ENCODE measurements at regions not wholly inside any gene's neighbourhood (a gene's known extent, or its start where the extent isn't known, plus 50 kb on each side); places are given as distances from the start of the nearest gene placed in this dataset.

DNA sequence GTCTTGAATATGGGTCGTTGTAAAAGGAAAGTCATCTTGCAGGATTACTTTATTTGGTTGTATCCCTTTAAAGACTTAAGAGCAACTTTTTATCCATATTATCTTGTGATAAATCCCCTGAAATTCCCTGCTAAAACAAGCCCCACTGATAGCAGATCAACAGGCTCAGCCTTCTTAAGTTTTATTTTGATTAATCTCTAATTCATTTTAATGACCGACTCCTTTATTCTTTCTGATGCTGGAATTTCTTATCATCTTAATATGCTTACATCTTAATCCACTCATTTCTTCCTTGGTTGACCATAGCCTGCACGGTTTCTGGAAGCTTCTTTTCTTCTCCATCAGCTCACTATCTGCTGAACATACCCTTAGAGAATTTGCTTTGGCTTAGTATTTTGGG lies 188.5 kb upstream of the CCDC68 start:
- Histone ChIP-seq H3K27me3 (ENCODE audit: control insufficient read depth in 2 of 2, insufficient read depth in 2 of 2, low read length in 2 of 2) (no peaks in the 10 kb centered on the region), H2AFZ (ENCODE audit: insufficient read depth, low read depth, low read length, poor library complexity, severe bottlenecking) (no peak overlapping the region), H3K4me2 (replicated peaks; ENCODE audit: extremely low read depth, low read length, poor library complexity, severe bottlenecking) (no peak overlapping the region), H3K4me3 (replicated peaks in 1 of 3; ENCODE audit: low read depth in 2 of 3, low read length in 3 of 3) (no peak overlapping the region), H3K9me3 (replicated peaks in 1 of 2; ENCODE audit: control insufficient read depth in 1 of 2, insufficient read depth in 1 of 2, low read length in 2 of 2) (peaks cover 0 to 4% of the 10 kb centered on the region in 2 donors), H4K20me1 (ENCODE audit: insufficient read depth, low read length) (no peaks in the 10 kb centered on the region), H3K36me3 (replicated peaks in 1 of 2; ENCODE audit: control insufficient read depth in 1 of 2, insufficient read depth in 2 of 2, low read length in 2 of 2) (no peaks in the 10 kb centered on the region), H3K4me1 (ENCODE audit: control insufficient read depth in 1 of 2, insufficient read depth in 2 of 2, low read length in 2 of 2) (no peaks in the 10 kb centered on the region), H3K27ac (ENCODE audit: low read depth in 1 of 2, low read length in 2 of 2) (no peak overlapping the region), H3K9ac (ENCODE audit: insufficient read depth, low read length, poor library complexity, severe bottlenecking) (no peak overlapping the region), H3K79me2 (ENCODE audit: insufficient read depth, low read length) (no peaks in the 10 kb centered on the region)
- no CpG with 5 or more reads among the region's 3 CpGs for WGBS (ENCODE audit: insufficient coverage)
- intact Hi-C loops (cut with micrococcal nuclease), result no loop called here
- Mint-ChIP-seq H3K27me3 (ENCODE audit: low read depth in 3 of 3) (peaks cover 0 to 2% (median 2%) of the 10 kb centered on the region in 3 donors), H3K27ac (no peak overlapping the region), H3K9me3 (peaks cover 0 to 13% (median 5%) of the 10 kb centered on the region in 7 donors), H3K4me3 (no peak overlapping the region), H3K4me1 (no peaks in the 10 kb centered on the region), H3K36me3 (no peaks in the 10 kb centered on the region)
- no peak for DNase-seq
- TF ChIP-seq, protein P1, sequence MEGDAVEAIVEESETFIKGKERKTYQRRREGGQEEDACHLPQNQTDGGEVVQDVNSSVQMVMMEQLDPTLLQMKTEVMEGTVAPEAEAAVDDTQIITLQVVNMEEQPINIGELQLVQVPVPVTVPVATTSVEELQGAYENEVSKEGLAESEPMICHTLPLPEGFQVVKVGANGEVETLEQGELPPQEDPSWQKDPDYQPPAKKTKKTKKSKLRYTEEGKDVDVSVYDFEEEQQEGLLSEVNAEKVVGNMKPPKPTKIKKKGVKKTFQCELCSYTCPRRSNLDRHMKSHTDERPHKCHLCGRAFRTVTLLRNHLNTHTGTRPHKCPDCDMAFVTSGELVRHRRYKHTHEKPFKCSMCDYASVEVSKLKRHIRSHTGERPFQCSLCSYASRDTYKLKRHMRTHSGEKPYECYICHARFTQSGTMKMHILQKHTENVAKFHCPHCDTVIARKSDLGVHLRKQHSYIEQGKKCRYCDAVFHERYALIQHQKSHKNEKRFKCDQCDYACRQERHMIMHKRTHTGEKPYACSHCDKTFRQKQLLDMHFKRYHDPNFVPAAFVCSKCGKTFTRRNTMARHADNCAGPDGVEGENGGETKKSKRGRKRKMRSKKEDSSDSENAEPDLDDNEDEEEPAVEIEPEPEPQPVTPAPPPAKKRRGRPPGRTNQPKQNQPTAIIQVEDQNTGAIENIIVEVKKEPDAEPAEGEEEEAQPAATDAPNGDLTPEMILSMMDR (IDR thresholded peaks at IDR 0.05), result no peak

DNA sequence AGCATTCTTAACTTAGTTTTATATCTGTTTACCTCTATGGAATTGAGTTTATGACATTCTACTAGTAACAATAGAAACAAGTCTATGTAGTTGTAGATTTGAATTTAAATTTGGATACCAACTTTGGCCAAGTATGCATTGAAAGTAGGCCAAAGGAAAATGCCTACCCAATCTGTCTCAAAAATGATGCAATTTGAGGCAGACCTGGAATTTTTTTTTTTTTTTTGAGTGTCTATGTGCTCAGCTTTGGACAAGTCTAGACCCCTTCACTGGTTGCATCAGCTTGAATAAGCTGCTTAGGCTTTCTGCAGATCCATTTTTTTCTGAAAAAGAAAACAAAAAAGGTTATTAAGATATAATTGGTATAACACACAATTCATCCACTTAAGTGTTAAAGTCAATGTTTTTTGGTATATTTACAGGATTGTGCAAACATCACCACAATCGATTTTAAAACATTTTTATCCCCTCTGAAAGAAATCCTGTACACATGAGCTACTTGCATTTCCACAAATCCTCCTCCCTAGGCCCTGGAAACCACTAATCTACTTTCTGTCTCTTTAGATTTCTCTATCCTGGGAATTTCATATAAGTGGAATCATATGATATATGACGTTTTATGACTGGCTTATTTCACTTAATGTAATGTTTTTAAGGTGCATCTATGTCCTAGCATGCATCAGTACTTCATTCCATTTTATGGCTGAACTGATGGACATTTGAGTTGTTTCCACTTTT lies 185.1 kb upstream of the CCDC68 start:
- no peak overlapping the region for H3K4me3 Mint-ChIP-seq
- no peak overlapping the region for H2AFZ ChIP-seq (ENCODE audit: insufficient read depth, low read depth, low read length, poor library complexity, severe bottlenecking)
- no peak for DNase-seq
- no peaks in the 10 kb centered on the region for H3K4me1 Mint-ChIP-seq
- H3K9me3 ChIP-seq (replicated peaks in 1 of 2; ENCODE audit: control insufficient read depth in 1 of 2, insufficient read depth in 1 of 2, low read length in 2 of 2), result peaks cover 0 to 4% of the 10 kb centered on the region in 2 donors
- no peaks in the 10 kb centered on the region for H3K36me3 Mint-ChIP-seq
- no peaks in the 10 kb centered on the region for H3K79me2 ChIP-seq (ENCODE audit: insufficient read depth, low read length)
- no peaks in the 10 kb centered on the region for H3K36me3 ChIP-seq (replicated peaks in 1 of 2; ENCODE audit: control insufficient read depth in 1 of 2, insufficient read depth in 2 of 2, low read length in 2 of 2)
- H3K27me3 ChIP-seq (ENCODE audit: control insufficient read depth in 2 of 2, insufficient read depth in 2 of 2, low read length in 2 of 2), result no peaks in the 10 kb centered on the region
- H3K4me2 ChIP-seq (replicated peaks; ENCODE audit: extremely low read depth, low read length, poor library complexity, severe bottlenecking), result no peak overlapping the region
- H3K27ac ChIP-seq (ENCODE audit: low read depth in 1 of 2, low read length in 2 of 2), result no peak overlapping the region
- no peak overlapping the region for H3K4me3 ChIP-seq (replicated peaks in 1 of 3; ENCODE audit: low read depth in 2 of 3, low read length in 3 of 3)
- intact Hi-C loops (cut with micrococcal nuclease), result no loop called here
- peaks cover 0 to 9% (median 4%) of the 10 kb centered on the region in 7 donors for H3K9me3 Mint-ChIP-seq
- H3K4me1 ChIP-seq (ENCODE audit: control insufficient read depth in 1 of 2, insufficient read depth in 2 of 2, low read length in 2 of 2), result no peaks in the 10 kb centered on the region
- peaks cover 0 to 2% (median 0%) of the 10 kb centered on the region in 3 donors for H3K27me3 Mint-ChIP-seq (ENCODE audit: low read depth in 3 of 3)
- WGBS (ENCODE audit: insufficient coverage), result no CpG with 5 or more reads among the region's 2 CpGs
- H3K9ac ChIP-seq (ENCODE audit: insufficient read depth, low read length, poor library complexity, severe bottlenecking), result no peak overlapping the region
- H3K27ac Mint-ChIP-seq, result no peak overlapping the region
- H4K20me1 ChIP-seq (ENCODE audit: insufficient read depth, low read length), result no peaks in the 10 kb centered on the region
- TF ChIP-seq, protein P1 (IDR thresholded peaks at IDR 0.05), result no peak

Measured in CD14-positive monocyte (primary cell).